DMS153 (cell line): ENCODE measurements at regions not wholly inside any gene's neighbourhood (a gene's known extent, or its start where the extent isn't known, plus 50 kb on each side); places are given as distances from the start of the nearest gene placed in this dataset.
A peak's percentile ranks its signal among the peaks of the same experiment; 100 is the strongest.

Experiments used
- DNase-seq: peaks from one replicate; lab custom pipeline; 2025; lab: John Stamatoyannopoulos, UW

DNA sequence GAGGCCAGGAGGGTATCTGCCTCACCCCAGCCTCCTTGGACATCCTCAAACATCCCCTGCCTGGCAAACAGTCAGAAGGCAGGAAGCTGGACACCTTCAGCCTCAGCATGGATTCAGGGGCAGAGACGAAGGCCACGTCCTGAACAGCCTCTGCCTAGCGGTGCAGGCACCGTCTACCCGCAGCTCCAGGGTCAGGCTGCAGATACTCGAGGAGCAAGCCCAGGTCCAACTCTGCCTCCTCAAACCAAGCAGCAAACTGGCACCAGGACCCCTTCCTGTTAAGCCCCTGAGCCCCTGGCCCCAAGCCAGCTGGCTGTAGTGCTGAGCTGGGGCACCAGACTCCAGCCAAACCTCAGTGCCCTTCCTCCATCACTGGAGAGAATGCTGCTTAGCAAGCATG, 494.7 kb downstream of the NPHP4 start:
- no peak for DNase-seq

DNA sequence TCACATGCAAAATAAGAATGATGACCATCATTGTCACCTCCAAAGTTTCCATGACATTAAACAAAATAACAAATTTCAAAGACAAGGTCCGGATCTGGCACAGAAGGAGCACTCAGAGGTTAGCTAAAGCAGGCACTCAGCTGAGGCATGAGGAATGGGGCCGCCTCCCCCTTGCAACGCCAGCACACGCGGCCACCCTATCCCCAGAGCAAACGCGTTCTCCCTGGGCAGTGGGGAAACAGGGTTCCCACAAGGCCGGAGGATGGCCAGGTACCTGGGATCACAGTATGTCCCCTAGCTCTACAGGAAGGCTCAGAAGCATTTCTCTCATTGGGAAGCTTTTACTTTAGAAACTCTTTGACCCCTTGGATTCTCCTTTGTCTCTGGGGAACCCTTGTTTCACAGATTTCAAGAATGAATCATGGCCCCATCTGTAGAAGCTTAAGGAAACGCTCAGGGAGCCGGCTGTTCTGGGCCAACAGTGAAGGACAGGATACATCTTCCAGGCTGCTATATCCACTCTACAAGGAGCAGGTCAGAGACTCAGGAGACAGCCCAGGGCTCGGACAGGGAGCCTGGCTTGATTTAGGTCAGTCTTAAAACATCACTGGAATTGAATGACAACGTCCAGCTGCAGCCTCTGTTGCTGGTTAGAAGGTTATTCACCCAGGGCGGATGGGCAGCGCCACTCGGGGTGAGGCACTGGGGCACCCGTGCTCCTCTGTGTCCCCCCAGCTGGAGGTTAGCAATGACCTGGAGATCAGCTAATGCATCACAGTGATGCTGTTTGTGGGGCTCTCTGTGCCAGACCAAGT, 496.4 kb downstream of the NPHP4 start:
- no peak for DNase-seq

DNA sequence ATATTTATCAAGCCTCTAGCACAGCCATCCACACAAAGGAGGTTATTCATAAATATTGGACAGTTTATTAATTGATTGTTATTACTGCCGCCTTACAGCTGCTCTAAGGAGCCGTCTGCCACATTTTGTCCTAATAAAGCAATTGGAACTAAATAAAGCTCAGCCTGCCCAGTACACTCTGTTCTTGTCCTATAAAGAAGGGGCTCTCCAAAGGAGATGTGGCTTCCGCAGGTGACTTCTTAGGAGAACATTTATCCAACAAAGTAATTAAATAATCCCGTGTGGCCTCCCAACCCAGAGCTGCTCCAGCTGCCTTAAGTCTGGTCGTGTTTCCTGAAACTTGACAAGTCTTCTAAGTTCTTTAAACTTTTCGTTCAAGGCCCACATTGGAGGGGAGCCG, 497.7 kb downstream of the NPHP4 start:
- DNase-seq: no peak

DNA sequence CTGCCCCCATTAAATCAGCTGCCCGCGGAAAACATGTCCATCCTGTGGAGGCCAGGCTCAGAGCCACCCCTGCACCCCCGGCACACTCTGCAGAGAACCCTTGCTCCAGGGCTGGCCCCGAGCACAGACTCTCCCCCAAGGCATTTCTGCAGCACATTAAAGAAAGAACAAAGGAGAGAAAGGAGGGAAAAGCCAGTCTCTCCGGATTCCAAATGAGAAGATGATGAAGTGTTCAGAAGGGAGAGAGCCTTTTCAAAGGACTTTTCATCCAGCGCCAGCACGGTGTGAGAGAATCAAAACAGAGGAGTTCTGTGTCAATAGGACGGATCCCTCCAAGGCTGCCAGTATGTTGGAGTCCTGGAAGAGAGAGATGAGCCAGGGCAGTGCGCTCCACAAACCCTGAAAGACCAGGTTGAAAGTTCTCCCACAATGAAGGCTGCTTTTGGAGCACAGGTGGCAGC, 498.3 kb downstream of the NPHP4 start:
- DNase-seq: no peak

DNA sequence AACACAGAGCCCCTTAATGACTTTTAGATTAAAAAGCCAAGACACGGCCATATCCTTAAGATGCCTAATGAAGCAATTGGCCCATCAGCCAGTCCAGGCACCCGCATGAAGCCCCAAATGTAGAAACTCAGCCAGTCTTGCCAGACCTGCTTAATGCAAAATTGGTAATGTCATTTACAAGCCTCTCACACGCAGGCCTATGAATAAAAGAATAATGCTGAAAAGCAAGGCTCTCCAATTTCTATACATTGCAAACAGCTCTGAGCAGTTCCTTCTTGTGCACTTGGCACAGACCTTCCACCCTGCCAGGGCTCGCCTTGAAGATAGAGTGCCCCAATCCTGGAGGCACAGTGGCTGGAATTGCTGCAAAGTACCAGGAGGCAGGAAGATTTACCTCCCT, 498.9 kb downstream of the NPHP4 start:
- no peak for DNase-seq

DNA sequence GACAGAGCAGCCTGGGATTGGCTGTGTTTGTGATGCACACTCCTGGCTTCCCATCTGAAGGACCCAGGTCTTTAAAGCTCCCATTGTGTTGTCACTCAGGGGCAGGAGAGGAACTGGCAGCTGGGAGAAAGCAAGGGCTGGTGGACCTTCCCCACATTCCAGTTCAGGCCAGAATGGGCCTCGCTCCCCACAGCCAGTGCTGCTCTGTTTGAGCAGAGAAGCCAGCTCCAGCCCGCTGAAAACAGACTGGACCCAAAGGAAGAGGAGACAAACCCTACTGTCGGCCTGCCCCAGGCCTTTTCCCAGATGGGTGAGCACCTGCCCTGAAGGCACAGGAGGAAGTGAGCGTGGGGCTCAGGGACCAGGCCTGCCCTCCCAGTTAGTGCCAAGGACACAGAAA, 499.4 kb downstream of the NPHP4 start:
- DNase-seq: no peak

DNA sequence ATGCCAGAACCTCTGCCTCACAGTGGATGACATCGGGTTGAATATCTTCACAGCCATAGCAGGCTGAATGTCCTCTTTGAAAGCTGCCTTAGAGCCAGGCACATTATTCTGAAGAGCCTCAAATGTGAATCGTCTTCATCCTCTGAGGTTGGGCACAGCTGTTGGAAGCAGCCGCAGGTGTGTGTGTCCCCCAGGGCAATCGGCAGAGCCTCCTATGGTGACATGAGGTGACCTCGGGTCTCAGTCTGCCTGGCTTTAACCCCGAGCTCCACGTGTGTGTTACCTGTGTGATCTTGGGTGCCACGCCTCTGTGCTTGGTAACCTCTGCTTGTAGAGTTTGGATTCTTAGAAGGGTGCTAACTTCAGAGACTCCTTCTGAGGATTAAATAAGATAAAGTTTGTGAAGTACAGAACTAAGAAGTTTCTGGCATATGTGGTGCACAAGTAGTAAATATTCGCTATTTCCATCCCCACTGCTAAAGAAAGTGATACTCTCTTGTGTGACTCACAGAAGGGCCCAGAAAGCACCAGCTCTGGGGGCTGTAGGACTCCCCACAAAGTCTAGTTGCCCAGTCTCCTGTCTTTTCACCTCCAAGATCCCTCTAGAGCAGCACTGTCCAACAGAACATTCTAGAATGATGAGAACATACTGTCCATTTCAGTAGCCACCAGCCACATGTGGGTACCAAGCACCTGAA, 500.9 kb downstream of the NPHP4 start:
- DNase-seq: no peak

DNA sequence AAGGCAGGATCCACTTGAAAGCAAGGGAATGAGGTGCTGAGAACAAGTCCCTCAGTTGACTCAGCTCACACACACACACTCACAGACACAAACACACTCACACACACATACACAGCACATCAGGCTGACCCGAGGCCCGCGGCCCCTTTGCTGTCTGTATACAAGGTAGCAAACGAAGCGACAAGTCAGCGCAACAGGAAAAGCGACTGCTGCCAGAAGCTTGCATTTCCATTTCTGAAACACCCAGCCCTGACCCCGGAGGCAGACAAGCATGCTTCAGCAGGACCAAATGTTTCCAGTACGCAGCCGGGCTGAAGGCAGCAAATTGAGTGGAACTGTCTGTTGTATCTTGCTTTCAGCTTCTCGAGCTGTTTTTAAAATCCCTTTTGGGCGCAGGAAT, 501.6 kb downstream of the NPHP4 start:
- no peak for DNase-seq

DNA sequence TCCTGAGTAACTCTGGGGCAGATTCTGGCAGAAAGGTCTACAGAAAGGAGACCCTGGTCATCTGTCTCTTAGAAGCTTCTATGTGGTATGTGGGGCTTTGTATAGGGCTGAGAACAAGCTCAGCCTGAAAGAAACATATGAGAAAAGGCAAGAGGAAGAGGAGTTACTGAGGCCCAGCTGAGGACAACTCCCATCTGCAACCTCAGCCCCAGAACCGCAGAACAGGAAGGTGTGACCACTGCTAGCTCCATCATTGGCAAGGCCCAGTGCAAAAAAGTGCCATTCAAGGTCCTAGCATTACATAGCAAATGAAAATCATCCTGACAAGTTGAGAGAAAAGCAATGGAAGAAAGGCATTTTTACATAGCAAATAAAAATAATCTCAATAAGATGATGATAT, 503.8 kb downstream of the NPHP4 start:
- no peak for DNase-seq

DNA sequence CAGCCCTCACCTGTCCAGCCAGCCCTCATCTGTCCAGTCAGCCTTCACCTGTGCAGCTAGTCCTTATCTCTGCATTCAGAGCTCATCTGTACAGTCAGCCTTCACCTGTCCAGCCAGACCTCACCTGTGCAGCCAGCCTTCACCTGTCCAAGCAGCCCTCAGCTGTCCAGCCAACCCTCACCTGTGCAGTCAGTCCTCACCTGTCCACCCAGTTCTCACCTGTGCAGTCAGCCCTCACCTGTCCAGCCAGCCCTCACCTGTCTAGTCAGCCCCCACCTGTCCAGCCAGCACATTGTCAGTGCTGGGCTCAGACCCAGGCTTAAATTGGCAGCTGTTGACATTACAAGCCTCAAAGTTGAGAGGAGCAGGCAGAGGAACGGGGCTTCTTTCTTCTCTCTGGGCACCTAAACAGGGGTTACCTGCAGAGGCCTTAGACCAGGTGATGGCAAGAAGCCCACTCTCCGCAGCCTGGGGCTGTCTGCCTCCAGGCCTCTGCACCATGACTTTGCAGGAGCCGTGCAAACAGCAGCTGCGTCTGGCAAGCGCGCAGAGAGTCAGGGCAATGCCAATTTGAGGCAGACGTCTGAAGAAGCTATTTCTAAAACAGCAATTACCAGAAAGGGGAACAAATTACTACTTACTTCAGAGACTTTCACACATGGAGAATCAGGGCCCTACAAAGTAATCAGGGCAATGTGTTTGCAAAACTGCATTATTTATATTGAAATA, 506.1 kb downstream of the NPHP4 start:
- peak; percentile 79 for DNase-seq

DNA sequence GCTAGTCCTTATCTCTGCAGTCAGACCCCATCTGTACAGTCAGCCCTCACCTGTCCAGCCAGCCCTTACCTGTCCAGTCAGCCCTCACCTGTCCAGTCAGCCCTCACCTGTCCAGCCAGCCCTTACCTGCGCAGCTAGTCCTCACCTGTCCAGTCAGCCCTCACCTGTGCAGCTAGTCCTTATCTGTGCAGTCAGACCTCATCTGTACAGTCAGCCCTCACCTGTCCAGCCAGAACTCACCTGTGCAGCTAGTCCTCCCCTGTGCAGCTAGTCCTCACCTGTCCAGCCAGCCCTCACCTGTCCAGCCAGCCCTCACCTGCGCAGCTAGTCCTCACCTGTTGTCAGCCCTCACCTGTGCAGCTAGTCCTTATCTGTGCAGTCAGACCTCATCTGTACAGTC, 506.8 kb downstream of the NPHP4 start:
- DNase-seq: no peak

DNA sequence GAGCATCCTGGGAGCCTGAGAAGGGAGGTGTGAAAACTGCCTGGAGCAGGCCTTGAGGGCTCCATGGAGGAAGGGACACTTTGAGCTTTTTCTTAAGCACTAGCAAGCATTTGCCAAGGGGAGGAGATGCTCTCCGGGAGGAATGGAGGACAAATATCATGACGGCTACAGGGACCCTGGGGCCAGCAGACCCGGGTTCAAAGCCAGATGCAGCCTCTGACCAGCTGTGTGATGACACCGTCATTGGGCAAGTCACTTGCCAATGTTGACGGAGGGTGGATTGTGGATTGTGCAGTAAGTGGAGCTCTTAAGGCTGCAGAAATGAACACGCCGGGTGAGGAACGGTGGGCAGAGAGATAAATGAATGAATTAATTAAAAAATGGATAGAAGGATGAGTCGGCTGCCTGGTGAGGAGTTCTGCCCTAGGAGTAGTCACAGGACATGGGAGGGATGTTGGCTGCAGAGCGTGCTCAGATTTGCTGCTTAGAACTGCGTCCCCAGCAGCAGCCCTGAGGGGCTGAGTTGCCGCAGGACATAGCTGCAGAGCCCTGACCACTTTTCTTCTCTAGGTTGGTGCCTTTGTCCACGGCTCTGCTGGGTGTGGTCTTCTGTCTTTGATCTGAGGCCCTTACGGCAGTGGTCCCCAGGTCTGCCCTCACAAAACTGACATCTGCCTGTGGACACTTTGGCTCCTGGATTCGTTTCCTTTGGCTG, 507.6 kb downstream of the NPHP4 start:
- DNase-seq: no peak

DNA sequence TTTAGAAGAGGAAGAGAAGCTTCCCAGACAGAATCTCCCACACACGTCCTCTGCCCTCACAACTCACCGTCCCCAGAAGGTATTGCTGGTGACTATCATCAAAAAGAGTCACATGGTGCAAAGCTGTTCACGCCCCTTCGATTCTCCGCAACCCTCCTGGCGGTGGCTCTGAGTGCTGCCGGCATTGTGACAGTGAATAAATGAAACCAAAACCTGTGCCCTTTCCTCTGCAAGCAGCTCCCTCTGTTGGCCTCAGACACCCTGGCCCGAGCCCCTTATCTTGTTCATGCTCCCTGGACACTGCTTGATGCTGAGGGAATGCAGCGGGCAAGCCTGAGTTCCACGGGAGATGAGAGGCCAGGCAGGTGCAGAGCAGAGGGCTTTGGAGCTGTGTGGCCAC, 510.3 kb downstream of the NPHP4 start:
- no peak for DNase-seq

DNA sequence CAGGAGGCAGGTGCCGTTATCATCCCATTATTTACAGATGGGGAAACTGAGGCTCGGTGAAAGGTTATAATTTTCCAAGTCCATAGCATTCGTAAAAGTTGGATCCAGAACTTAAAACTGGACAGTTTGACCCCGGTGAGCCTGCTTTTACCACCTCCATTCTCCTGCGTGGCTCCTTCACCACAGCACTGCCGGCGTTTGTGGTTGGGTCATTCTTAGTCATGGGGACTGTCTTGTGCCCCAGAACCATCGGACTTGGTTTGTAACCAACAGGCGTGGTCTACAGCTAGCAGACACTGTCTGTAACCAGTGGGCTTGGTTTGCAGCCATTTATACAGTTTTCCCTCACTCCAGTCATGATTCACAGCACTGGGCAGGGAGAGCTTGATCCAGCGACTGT, 511.3 kb downstream of the NPHP4 start:
- DNase-seq: no peak

DNA sequence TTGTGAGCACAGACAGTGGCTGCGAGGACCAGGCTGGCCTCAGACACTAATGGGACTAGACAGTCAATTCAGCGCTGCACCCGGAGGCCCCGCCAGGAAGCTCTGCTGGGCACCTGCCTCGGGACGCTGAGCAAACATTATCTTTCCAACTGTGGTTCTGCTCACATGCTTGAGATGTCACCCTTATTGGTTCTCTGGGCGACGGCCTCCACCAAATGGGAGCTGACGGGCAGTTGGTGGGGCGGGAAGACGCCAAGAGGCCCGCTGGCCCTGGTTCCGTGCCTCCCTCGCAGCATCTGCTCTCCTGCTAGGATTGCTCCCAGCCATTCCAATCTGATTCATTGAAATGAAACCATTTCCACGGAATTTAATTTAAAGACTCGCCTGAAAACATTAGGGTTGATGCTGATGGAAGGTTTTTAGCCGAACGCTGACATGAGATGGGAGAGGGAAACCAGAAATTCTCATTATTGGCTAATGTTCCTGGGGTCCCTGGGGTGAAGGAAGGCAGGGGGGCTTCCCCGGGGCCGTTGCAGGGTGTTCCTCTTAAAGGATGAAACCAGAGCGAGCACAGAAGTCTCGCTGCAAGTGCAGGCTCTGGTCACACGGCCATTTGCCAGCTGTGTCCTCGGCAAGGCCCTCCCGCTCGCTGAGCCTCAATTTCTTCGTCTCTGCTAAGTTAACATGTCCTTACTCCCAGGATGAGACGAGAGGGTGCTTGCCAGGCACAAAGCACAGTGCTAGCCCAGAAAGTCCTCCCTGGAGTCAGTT, 512.2 kb downstream of the NPHP4 start:
- DNase-seq: peak; percentile 76

DNA sequence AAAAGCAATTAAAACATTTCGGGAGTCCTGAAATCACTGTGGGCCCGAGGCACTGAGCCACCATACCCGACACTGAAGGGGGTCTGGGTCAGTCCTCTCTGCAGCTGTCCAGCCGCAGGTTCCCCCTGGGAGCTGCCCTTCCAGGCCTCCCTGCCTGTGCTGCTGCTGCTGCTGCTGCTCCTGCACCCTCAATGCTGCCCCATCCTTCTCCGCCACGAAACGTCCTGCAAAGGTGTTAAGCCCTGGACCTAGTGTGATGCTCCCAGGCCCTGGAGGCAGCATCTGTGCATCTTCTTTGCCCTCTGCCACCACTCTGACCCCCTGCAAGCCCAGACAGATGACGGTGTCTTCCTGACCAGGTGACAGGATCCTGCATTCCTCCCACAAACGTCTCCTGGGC, 513.3 kb downstream of the NPHP4 start:
- no peak for DNase-seq

DNA sequence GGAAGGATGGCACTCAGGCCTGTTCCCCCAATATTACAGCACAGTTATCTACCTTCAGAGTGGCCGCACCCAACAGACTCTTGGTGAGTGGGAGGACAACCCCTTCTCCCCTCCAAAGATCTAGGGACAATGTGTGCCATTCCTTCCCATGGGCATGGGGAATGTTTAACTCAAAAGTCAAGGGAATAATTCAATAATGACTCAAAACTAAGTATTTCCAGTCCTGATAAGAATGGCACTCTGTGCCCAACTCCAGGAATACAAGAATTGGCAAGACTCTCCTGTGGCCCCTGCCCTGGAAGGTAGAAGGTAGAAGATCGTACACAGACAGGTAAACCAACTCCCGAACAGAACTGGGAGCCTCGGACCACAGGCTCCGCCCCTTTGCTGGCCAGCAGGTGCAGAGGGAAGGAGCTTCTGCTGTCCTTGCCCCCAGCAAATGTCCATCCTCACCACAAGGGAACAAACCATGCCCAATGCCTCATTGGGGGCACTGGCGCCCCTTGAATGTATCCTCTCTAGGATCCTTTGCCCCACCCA, 514.0 kb downstream of the NPHP4 start:
- DNase-seq: no peak

DNA sequence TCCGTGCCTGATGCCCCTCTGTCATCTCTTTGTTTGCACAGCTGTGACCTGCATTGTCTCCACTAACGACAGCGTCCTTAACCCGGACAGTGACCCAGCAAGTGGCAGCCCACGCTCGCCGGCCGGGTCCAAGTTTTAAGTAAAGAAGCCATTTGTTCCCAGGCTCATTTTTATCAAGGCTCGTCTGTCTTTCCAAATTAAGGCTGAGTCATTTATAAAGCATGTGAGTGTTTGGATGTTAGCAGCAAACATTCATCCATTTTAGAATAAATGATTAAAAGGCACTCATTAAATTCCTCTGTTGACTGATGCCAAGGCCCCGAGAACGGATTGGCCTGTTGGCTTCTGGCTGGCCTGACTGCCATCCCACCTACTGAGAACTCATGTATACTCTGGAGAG, 514.5 kb downstream of the NPHP4 start:
- DNase-seq: peak; percentile 40

DNA sequence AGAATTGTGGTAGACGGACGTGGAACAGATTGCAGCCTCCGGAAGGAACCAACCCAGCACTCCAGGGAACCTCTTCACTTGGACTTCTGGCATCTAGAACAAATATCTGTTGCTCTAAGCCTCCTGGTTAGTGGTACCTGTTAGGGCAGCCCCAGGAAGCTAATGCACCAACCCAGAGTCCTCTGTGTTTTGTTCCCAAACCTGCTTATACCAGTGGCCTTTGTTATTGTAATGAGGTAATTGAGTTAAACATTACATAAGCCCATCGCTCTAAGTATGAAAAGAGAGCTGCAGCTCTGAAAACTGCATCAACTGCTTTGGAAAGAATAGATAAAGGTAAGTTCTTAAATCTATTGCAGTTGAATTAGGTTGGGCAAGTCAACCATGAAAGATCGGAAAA, 516.7 kb downstream of the NPHP4 start:
- DNase-seq: no peak

DNA sequence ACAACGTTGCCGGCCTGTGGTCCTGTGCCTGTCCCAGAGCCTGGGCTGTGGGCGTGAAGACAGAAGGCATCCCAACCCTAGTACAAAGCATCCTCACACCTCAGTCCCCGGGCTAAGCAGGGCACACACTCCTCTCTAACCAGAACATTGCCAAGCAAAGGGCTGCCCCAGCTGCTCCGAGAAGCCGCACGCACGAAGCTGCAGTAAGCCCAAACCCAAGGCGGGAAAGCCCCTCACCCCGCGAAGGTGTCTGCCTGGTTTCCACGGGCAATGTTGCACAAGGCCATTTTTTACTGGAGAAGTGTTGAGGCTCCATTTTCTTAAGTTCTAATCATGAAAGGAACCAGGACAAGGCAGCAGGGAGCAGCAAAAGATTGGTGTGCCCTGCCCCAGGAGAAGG, 519.0 kb downstream of the NPHP4 start:
- DNase-seq: no peak

DNA sequence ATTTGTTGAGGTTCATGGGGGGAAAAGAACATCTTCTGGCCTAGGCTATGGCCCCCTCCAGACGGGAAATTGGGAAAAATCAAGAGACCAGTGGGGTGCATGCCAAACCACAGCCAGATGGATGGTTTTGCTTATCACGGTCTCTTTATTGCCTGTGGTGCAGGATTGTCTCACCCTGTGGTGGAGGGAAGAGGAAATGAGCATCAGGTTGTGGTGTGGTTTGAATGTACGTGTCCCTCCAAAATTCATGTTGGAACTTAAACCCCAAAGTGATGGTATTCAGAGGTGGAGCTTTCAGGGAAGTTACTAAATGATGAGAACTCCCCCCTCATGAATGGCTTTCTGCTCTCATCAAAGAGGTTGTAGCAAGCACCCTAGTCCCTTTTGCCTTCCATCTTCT, 525.7 kb downstream of the NPHP4 start:
- no peak for DNase-seq
